Right lobe of liver (tissue), 4 donors: ENCODE measurements at regions not wholly inside any gene's neighbourhood (a gene's known extent, or its start where the extent isn't known, plus 50 kb on each side); places are given as distances from the start of the nearest gene placed in this dataset.

Experiments used
- POLR2A ChIP-seq: fragments of 450-650 bp; IDR thresholded peaks from one replicate; pipeline ENCODE4 v1.6.1; 2017; ENCODE audit warnings: antibody characterized with exemption, mild to moderate bottlenecking
- TF ChIP-seq, protein P1 (sequence below), 4 donors: fragments of 200-600 bp in 3 of 4; fragments of 450-650 bp in 1 of 4; IDR thresholded peaks; one replicate each; pipeline versions ENCODE4 v1.5.1 to v1.8.0; 2016 to 2022; ENCODE audit warnings: antibody characterized with exemption in 4 of 4, mild to moderate bottlenecking in 2 of 4
- donor health status: DM: no; HTN: no; CAD: no.
- donor health status: DM: no; HTN: no; CAD: no.
- donor health status: DM: no; HTN: yes; CAD: no.

DNA sequence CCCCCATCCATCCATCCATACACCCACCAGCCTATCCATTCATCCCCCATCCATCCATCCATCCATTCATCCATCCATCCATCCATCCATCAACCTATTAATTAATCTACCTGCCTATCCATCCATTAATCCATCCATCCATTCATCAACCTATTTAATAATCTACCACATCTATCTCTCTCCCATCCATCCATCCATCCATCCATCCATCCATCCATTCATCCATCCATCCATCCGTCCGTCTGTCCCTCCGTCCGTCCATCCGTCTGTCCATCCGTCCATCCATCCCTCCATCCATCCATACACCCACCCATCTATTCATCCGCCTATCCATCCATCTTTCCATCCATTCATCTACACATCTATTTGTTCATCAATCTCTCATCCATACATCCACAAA lies 205.3 kb downstream of the VRK1 start:
- TF ChIP-seq, protein P1, sequence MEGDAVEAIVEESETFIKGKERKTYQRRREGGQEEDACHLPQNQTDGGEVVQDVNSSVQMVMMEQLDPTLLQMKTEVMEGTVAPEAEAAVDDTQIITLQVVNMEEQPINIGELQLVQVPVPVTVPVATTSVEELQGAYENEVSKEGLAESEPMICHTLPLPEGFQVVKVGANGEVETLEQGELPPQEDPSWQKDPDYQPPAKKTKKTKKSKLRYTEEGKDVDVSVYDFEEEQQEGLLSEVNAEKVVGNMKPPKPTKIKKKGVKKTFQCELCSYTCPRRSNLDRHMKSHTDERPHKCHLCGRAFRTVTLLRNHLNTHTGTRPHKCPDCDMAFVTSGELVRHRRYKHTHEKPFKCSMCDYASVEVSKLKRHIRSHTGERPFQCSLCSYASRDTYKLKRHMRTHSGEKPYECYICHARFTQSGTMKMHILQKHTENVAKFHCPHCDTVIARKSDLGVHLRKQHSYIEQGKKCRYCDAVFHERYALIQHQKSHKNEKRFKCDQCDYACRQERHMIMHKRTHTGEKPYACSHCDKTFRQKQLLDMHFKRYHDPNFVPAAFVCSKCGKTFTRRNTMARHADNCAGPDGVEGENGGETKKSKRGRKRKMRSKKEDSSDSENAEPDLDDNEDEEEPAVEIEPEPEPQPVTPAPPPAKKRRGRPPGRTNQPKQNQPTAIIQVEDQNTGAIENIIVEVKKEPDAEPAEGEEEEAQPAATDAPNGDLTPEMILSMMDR (IDR thresholded peaks at IDR 0.05) = no peak
- no peak for TF ChIP-seq POLR2A
